ENCODE measurements at regions not wholly inside any gene's neighbourhood (a gene's known extent, or its start where the extent isn't known, plus 50 kb on each side); places are given as distances from the start of the nearest gene placed in this dataset.

DNA sequence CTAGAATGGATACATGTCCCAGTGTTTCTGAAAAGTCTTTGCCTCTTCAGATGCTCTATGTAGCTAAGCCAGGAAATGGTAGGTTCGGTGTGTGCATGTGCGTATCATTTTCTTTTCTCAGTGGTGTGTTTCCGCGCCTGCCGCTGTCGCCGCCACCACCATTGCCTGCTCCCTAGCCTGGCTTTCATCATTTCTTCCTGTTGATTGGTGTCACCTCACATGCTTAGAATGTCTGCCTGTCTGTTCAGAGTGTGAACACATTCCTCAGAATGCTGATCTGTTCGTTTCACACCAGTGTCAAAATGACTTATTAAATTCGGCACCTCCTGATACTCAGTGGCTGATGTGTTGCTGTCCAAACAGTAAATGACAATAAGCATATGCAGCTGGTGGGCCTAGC lies 255.2 kb upstream of the SPRED2 start:
- DNase-seq (ENCODE audit: low read depth): no peak

DNA sequence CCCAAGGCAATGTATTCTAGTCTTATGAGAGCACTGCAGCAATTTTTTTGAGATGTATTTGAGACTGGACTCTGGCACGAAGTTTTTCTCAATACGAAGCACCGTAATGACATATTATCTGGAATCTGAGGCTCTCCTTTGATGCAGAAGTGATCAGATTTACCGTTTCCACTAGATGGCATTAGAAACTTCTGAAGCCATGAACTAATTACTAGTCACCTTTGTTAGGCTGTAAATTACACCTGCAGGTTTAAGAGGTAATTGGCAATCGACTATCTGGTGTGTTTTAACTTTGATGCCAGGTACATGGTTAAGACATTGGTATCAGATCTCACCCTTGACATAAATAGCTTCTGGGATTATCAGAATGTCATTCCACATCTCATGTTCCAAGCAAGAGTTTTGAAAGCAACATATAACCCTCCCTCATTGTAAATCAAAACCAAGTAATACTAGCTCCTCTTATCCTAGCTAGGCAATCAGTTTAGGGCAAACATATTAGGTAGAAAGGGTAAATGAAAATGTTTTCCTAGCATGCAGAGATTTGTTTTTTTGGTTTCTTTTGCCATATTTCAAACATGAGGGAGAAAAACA lies 254.6 kb upstream of the SPRED2 start:
- DNase-seq (ENCODE audit: low read depth): no peak

DNA sequence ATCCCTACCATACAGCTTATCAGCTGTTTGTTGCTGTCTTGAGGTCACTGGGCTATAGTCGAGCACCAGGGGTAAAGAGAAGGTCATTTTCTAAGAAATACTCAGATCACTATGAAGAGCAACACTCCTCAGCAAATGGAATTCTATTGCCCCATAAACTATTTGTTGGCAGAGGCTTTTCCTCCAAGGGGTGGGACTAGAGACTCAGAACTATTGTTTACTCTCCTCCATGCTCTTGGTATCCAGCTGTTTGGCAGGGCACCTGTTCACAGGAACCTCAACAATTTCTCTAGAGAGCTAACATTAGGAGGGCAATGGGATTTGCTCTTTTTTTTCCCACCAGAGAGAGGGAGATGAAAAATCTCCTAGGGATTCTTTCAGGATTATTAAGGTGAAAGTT lies 249.1 kb upstream of the SPRED2 start:
- DNase-seq (ENCODE audit: low read depth): no peak

DNA sequence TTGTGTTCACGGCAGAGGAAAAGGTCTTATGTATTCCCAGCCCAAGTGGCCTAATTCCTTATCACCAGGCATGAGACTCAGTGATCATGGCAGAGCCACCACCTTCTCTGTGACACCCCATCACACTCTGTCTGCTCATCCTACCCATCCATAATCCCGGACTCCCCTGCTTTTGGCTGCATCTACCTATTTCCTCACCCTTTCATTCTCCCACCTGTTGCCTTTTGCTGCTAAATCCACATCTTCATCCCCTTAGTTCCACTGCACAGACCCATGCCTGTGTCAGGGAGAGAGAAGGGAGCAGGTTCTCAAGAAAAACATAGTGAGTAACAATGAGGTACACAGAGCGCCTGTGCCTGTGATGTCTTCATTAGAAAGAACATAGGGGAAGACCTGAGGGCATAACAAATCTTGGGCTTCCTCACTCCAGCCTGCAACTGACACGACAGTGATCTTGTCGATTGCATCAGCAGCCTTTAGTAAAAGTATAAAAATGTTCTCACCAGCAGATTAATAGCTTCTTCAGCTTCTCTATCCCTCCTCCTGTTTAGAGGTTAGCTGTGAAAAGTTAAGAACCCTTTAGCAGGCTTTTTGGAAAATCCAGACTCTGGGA lies 246.5 kb upstream of the SPRED2 start:
- no peak for DNase-seq (ENCODE audit: low read depth)

GRCh38 chr2:65675350-65675749 lies 243.0 kb upstream of the SPRED2 start:
- no peak for DNase-seq (ENCODE audit: low read depth)

DNA sequence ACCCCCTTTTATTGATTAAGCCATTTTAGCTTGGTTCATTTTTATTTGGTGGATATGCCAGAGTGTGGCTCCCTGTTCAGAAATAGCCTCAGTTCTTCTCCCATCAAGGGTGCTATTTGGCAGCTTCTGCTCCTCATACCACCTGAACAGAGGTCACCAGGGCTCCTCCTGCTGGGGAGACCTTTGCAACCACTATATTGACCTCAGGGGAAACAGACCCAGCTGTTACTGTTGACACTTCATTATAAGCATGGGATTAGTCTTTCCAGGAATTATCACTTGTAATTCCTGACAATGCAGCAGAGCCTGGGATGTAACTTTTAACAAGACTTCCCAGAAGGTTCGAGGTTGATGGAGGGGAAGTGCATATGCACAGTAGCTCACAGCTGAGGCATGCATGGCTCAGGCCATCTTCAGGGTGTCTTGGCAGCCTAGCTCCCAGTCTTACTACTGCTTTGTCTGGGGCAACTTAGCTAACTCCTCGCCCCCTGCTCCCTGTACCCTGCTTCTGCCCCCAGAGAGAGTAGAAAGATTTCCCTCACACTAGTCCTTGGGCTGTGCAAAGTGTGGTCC lies 239.4 kb upstream of the SPRED2 start:
- DNase-seq (ENCODE audit: low read depth): no peak

DNA sequence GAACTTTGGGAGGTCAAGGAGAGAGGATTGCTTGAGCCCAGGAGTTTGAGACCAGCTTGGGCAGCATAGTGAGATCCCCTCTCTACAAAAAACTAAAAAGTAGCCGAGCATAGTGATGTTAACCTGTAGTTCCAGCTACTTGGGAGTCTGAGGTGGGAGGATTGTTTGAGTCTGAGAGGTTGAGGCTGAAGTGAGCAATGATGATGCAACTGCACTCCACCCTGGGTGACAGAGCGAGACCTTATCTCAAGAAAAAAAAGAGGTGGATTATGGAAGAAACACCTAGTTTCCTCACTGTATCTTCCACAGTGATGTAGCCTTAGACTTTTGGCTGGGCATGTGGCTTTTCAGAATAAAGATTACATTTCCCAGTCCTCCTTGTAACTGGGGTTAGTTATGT lies 237.2 kb upstream of the SPRED2 start:
- no peak for DNase-seq (ENCODE audit: low read depth)

DNA sequence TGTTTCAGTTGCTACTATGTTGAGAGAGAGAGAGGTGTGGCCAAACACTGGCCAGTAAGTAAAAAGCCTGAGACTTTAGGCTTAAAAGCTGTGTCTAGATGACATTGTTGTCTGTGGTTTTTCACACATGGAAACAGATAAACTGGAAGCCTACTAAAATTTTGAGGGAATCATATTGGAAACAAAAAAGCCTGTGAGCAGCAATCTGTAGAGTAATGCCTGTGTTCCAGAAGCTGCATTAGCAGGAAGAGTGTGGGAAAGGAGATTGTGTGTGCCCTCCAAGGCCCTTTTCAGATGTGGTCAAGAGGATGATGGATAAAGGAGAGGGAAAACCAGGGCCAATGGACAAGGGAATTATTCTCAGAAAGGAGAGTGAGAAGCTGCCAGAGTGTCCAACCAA lies 236.3 kb upstream of the SPRED2 start:
- DNase-seq (ENCODE audit: low read depth): no peak

- peak; percentile 70 for DNase-seq (ENCODE audit: low read depth)
These were observed 233.8 kb upstream of the SPRED2 start for GRCh38 chr2:65666156-65666725.

DNA sequence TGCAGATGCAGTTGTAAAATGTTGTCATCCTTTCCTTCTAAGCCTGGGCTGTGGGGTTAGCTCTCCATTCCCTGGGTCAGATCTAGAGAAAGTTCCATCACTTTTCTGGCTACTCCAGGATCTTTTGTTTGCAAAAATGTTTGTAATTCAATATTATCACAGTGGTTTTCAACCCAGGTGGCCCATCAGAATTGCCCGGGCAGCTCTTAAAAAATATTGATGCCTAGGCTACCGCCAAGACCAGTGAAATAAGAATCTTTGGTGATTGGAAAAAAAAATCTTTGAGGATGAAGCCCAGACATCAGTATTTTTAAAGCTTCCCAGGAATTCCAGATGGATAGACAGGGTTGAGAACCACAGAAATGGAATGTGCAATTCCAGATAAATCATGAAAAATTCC lies 232.5 kb upstream of the SPRED2 start:
- DNase-seq (ENCODE audit: low read depth): no peak

GRCh38 chr2:65663831-65664407 lies 231.5 kb upstream of the SPRED2 start:
- no peak for DNase-seq (ENCODE audit: low read depth)

- DNase-seq (ENCODE audit: low read depth): peak; percentile 72
These were observed 230.4 kb upstream of the SPRED2 start for GRCh38 chr2:65662654-65663432.

DNA sequence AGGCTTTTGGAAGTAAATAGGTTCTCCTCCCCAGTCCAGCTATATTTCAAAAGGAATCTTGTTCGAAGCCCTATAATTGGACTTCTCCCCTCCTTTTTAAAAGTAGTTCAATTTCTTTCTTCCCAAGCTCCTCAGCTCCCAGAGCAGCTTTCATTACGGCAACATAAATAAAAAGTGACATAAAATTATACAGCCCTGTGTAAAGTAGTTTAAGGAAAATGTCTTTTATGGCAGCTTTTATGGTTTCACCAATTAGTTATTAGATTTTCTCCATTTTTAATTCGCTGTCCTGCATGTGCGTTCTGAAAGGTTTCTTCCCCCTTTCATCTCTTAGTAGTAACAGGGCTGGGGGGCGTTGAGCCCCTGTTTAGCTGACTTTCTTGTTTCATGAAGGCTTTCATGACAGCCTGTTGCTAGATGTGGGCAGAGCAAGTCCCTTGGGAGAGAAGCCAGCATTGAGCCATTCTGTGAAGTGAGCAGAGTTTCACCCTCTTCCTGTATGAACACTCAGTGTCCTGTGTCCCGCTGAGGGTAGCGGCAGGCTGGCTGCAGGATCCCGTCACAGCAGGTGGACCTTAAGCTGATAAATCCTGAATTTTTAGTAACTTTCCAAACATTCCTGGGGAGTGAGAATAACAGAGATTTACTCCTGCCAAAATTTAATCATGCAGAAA lies 229.7 kb upstream of the SPRED2 start:
- no peak for DNase-seq (ENCODE audit: low read depth)

- peak; percentile 42 for DNase-seq (ENCODE audit: low read depth)
These were observed 227.9 kb upstream of the SPRED2 start for GRCh38 chr2:65660340-65660739.

- DNase-seq (ENCODE audit: low read depth): peak; percentile 45
These were observed 226.5 kb upstream of the SPRED2 start for GRCh38 chr2:65658881-65659280.

GRCh38 chr2:65658266-65658665 lies 225.9 kb upstream of the SPRED2 start:
- DNase-seq (ENCODE audit: low read depth): no peak

DNA sequence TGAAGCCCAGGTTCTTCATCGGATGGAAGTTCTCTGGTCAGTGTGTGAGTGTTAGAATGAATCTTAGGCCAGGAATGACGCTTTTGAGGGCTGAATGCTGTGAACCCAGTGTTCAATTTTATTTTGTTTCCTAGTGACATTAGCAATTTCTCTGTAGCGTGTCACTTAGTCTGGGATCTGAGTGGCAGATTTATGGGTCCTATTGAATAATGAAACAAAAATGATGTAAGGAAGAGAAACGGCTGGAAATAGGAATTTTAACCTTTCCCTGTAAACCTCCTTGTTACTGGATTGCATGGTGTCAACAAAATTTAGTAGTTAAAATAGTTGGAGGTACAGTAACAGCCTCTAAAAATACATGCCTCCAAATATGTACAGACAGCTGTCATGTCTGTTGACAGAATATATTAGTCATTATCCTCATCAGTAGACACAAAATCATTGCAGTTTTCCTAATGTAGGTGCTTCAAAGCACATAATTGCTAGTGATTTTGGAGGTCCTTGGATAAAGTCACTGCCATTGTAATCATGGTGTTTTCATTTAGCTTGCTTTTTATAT lies 223.8 kb upstream of the SPRED2 start:
- no peak for DNase-seq (ENCODE audit: low read depth)

DNA sequence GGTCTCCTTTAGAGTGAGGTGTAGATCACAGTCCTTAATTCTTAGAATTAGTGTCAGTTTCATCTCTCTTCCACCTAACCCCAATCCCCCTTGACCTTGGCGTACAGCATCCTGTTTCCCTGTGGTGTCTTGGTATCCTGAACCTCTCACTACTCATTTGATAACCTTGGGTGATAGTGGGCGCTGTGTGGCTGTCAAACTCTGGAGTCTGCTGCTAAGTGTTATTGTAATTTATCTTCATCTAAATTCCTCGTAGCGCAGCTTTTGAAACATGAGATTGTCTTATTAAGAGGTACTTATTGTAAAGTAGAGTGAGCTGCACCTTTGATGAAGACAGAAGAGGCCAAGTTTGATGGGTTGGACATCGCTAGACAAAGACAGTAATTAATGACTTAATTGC lies 222.6 kb upstream of the SPRED2 start:
- no peak for DNase-seq (ENCODE audit: low read depth)

GRCh38 chr2:65654496-65654895 lies 222.1 kb upstream of the SPRED2 start:
- no peak for DNase-seq (ENCODE audit: low read depth)

GRCh38 chr2:65652066-65652465 lies 219.7 kb upstream of the SPRED2 start:
- no peak for DNase-seq (ENCODE audit: low read depth)

- DNase-seq (ENCODE audit: low read depth): no peak
These were observed 217.6 kb upstream of the SPRED2 start for GRCh38 chr2:65649811-65650589.
